ENCODE measurements at regions not wholly inside any gene's neighbourhood (a gene's known extent, or its start where the extent isn't known, plus 50 kb on each side); places are given as distances from the start of the nearest gene placed in this dataset.
A peak's percentile ranks its signal among the peaks of the same experiment; 100 is the strongest.

GRCh38 chr6:119449331-119450156 is 100.0 kb upstream of the MAN1A1 start:
- Histone ChIP-seq H3K27ac (peak overlapping the region in 1 of 4 donors; percentile 1), H3K36me3 (replicated peaks in 1 of 2; ENCODE audit: insufficient read depth in 1 of 2, low read depth in 2 of 2) (no peaks in the 10 kb centered on the region), H3K4me3 (no peak overlapping the region), H3K9me3 (no peaks in the 10 kb centered on the region), H3K4me1 (peaks cover 22% of the 10 kb centered on the region), H3K27me3 (no peaks in the 10 kb centered on the region)
- ATAC-seq (no peak), DNase-seq (peak in 1 of 4 donors; percentile 24)
- TF ChIP-seq POLR2A (IDR thresholded peaks at IDR 0.05): no peak
- no peak for TF ChIP-seq CTCF (IDR thresholded peaks at IDR 0.05)
- intact Hi-C loops (cut with DNase I): no loop called here
- 60 to 71% methylated on average over 6 of the region's 6 CpGs for WGBS, 2 donors

- intact Hi-C loops (cut with DNase I): no loop called here
- WGBS, 2 donors: 91 to 100% methylated on average over 3 of the region's 3 CpGs
- H3K27ac ChIP-seq: no peak overlapping the region
Measured at GRCh38 chr6:119447921-119448320, 98.4 kb upstream of the MAN1A1 start.

GRCh38 chr6:119446609-119447008 is 97.0 kb upstream of the MAN1A1 start:
- Histone ChIP-seq H3K27me3 (no peaks in the 10 kb centered on the region), H3K27ac (peak overlapping the region in 1 of 4 donors; percentile 45), H3K9me3 (no peaks in the 10 kb centered on the region), H3K4me1 (peaks cover 33% of the 10 kb centered on the region), H3K36me3 (replicated peaks in 1 of 2; ENCODE audit: insufficient read depth in 1 of 2, low read depth in 2 of 2) (no peaks in the 10 kb centered on the region), H3K4me3 (no peak overlapping the region)
- intact Hi-C loops (cut with DNase I): no loop called here
- 30 to 38% methylated on average over 2 of the region's 2 CpGs for WGBS, 2 donors
- ATAC-seq: peak; percentile 72
- TF ChIP-seq CTCF (IDR thresholded peaks at IDR 0.05) (no peak), POLR2A (IDR thresholded peaks at IDR 0.05) (no peak)
- peak; percentile 60 to 83 (median 80) for DNase-seq

More at GRCh38 chr6:119447921-119448320, 98.4 kb upstream of the MAN1A1 start:
- H3K27me3 ChIP-seq: no peaks in the 10 kb centered on the region
- H3K4me3 ChIP-seq: no peak overlapping the region
- ATAC-seq (no peak), DNase-seq (no peak)
- TF ChIP-seq CTCF (IDR thresholded peaks at IDR 0.05) (no peak), POLR2A (IDR thresholded peaks at IDR 0.05) (no peak)
- peaks cover 26% of the 10 kb centered on the region for H3K4me1 ChIP-seq
- H3K9me3 ChIP-seq: no peaks in the 10 kb centered on the region
- no peaks in the 10 kb centered on the region for H3K36me3 ChIP-seq (replicated peaks in 1 of 2; ENCODE audit: insufficient read depth in 1 of 2, low read depth in 2 of 2)

- Histone ChIP-seq H3K36me3 (replicated peaks in 1 of 2; ENCODE audit: insufficient read depth in 1 of 2, low read depth in 2 of 2) (no peaks in the 10 kb centered on the region), H3K4me1 (peaks cover 33% of the 10 kb centered on the region), H3K27ac (peak overlapping the region in 1 of 4 donors; percentile 45), H3K4me3 (no peak overlapping the region), H3K9me3 (no peaks in the 10 kb centered on the region), H3K27me3 (no peaks in the 10 kb centered on the region)
- DNase-seq (peak in 1 of 4 donors; percentile 7), ATAC-seq (peak; percentile 49)
- no peak for TF ChIP-seq POLR2A (IDR thresholded peaks at IDR 0.05)
- TF ChIP-seq CTCF (IDR thresholded peaks at IDR 0.05): no peak
- 92 to 100% methylated on average over 1 of the region's 1 CpG for WGBS, 2 donors
- intact Hi-C loops (cut with DNase I): no loop called here
Measured at GRCh38 chr6:119446115-119446554, 96.6 kb upstream of the MAN1A1 start.

All from body of pancreas (tissue), 4 donors.